ENCODE measurements at regions not wholly inside any gene's neighbourhood (a gene's known extent, or its start where the extent isn't known, plus 50 kb on each side); places are given as distances from the start of the nearest gene placed in this dataset.

DNA sequence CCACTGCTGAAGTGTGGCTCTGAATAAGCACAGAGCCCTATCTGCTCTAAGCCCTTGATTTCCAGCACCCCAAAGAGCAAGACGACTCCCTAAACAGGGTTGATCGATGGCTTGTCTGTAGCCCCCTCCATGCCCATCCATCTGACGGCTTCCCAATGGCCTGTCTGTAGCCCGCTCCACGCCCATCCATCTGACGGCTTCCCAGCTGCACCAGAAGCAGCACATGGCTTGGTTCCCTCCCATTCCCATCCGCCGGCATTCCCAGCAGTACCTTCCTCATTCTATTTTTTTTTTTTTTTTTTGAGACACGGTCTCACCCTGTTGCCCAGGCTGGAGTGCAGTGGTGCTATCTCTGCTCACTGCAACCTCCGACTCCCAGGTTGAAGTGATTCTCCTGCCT is 64.5 kb downstream of the RBFOX3 start (continued):
- TF ChIP-seq FOSL1 (IDR thresholded peaks at IDR 0.05; ENCODE audit: low read depth), result no peak
- TF ChIP-seq, protein P1, sequence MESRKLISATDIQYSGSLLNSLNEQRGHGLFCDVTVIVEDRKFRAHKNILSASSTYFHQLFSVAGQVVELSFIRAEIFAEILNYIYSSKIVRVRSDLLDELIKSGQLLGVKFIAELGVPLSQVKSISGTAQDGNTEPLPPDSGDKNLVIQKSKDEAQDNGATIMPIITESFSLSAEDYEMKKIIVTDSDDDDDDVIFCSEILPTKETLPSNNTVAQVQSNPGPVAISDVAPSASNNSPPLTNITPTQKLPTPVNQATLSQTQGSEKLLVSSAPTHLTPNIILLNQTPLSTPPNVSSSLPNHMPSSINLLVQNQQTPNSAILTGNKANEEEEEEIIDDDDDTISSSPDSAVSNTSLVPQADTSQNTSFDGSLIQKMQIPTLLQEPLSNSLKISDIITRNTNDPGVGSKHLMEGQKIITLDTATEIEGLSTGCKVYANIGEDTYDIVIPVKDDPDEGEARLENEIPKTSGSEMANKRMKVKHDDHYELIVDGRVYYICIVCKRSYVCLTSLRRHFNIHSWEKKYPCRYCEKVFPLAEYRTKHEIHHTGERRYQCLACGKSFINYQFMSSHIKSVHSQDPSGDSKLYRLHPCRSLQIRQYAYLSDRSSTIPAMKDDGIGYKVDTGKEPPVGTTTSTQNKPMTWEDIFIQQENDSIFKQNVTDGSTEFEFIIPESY (IDR thresholded peaks at IDR 0.05; ENCODE audit: extremely low read depth, insufficient replicate concordance, low read length), result no peak

DNA sequence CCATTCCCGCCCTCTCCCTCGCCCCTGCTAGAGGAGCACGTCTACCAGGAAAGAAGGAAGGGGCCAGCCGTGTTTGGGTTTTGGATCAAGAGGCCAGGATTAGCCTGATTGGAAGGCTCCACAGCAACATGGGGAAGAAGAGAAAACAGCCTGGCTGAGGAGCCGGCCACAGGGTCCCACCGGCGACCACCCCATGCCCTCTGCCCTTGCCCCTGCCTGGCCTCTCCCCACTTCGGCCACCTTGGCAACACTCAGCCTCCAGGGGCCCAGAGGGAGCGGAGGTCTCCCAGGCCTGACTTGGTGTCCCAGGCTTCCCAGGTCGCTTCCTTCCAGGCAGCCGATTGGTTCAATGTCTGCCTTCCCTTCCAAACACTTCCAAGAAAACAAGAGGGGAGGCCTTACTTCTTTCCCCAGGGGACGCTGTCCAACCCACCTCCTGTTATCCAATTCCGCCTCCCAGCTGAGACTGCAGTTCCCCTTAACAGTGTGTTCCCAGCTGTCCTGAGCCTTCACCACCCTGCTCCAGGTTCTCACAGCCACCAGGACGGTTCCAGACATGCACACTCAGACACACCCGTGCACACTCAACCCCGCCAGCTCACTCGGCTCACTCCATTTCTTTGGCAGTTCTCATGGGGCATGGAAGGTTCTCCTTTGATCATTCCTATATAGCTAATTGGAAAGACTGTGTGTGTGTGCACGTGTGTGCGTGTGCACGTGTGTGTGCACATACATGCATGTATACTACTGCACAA is 65.4 kb downstream of the RBFOX3 start:
- peaks cover 35% of the 10 kb centered on the region for H3K27me3 ChIP-seq (ENCODE audit: insufficient read depth, low read length)
- H3K27ac ChIP-seq (ENCODE audit: low read depth, low read length), result no peak overlapping the region
- H2AFZ ChIP-seq (ENCODE audit: low read depth, low read length, poor library complexity, severe bottlenecking), result no peak overlapping the region
- H3K4me1 ChIP-seq (ENCODE audit: control insufficient read depth in 1 of 2, insufficient read depth in 2 of 2, low read length in 2 of 2), result no peaks in the 10 kb centered on the region
- ATAC-seq (no peak), DNase-seq (ENCODE audit: low read depth, low spot score) (no peak)
- CTCF ChIA-PET, result no interaction called here
- H3K9ac ChIP-seq (ENCODE audit: low read length), result no peak overlapping the region
- H3K9me3 ChIP-seq (ENCODE audit: control insufficient read depth in 1 of 2, insufficient read depth in 1 of 2, low read depth in 1 of 2, low read length in 2 of 2), result no peaks in the 10 kb centered on the region
- intact Hi-C loops (cut with micrococcal nuclease), result no loop called here
- H4K20me1 ChIP-seq (ENCODE audit: insufficient read depth), result no peaks in the 10 kb centered on the region
- H3K79me2 ChIP-seq (ENCODE audit: insufficient read depth, low read length), result no peaks in the 10 kb centered on the region
- TF ChIP-seq, protein P2, sequence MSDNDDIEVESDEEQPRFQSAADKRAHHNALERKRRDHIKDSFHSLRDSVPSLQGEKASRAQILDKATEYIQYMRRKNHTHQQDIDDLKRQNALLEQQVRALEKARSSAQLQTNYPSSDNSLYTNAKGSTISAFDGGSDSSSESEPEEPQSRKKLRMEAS (IDR thresholded peaks at IDR 0.05), result no peak
- TF ChIP-seq ZNF274 (IDR thresholded peaks at IDR 0.05; ENCODE audit: low read depth, low read length) (no peak), JUND (IDR thresholded peaks at IDR 0.05) (no peak), ZFX (IDR thresholded peaks at IDR 0.05) (no peak), EZH2phosphoT487 (IDR thresholded peaks at IDR 0.05; ENCODE audit: borderline replicate concordance) (no peak), CBX3 (IDR thresholded peaks at IDR 0.05; ENCODE audit: low read depth) (no peak), YY1 (IDR thresholded peaks at IDR 0.05; ENCODE audit: extremely low read depth, insufficient replicate concordance, low read depth, low read length) (no peak)
- TF ChIP-seq, protein P1 (IDR thresholded peaks at IDR 0.05; ENCODE audit: extremely low read depth, insufficient replicate concordance, low read length), result no peak
- POLR2A ChIA-PET, result no interaction called here
- RAD21 ChIA-PET (ENCODE audit: low non-redundant PET in 1 of 2, low total read pairs in 2 of 2, uncharacterized antibody in 2 of 2, unreplicated experiment in 2 of 2), result no interaction called here
- no peak overlapping the region for H3K4me2 ChIP-seq (ENCODE audit: low read length)
- no peak overlapping the region for H3K4me3 ChIP-seq (replicated peaks in 1 of 2; ENCODE audit: low read depth in 1 of 2, low read length in 2 of 2)
- H3K36me3 ChIP-seq (ENCODE audit: control insufficient read depth in 1 of 2, insufficient read depth in 2 of 2, low read length in 2 of 2), result no peaks in the 10 kb centered on the region
- no TSS peak for BruUV-seq (replicated peaks)
- no peaks in the 10 kb centered on the region for H3K9me2 ChIP-seq (ENCODE audit: insufficient read depth)
